HPDE6-E6E7 (cell line): ENCODE measurements at regions not wholly inside any gene's neighbourhood (a gene's known extent, or its start where the extent isn't known, plus 50 kb on each side); places are given as distances from the start of the nearest gene placed in this dataset.

Source experiments
- DNase-seq: peaks from one replicate; pipeline ENCODE4 v3.0.0; 2011; ENCODE audit warnings: missing footprints; ENCODE audit errors: extremely low spot score

- no peak for DNase-seq
These were observed 218.0 kb upstream of the CWC22 start for GRCh38 chr2:180225118-180225517.

- peak; percentile 72 for DNase-seq
These were observed 215.5 kb upstream of the CWC22 start for GRCh38 chr2:180222644-180223043.

- DNase-seq, result no peak
These were observed 212.4 kb upstream of the CWC22 start for GRCh38 chr2:180219491-180219890.

- no peak for DNase-seq
These were observed 201.7 kb upstream of the CWC22 start for GRCh38 chr2:180208841-180209240.

- DNase-seq, result no peak
These were observed 198.6 kb upstream of the CWC22 start for GRCh38 chr2:180205621-180206235.

GRCh38 chr2:180203972-180204371 is 196.9 kb upstream of the CWC22 start:
- peak; percentile 8 for DNase-seq

- no peak for DNase-seq
These were observed 195.4 kb upstream of the CWC22 start for GRCh38 chr2:180202467-180202951.

- no peak for DNase-seq
These were observed 189.4 kb upstream of the CWC22 start for GRCh38 chr2:180196419-180196977.

GRCh38 chr2:180195847-180196246 is 188.8 kb upstream of the CWC22 start:
- DNase-seq, result no peak

- no peak for DNase-seq
These were observed 184.5 kb upstream of the CWC22 start for GRCh38 chr2:180191432-180192124.

- DNase-seq, result no peak
These were observed 183.8 kb upstream of the CWC22 start for GRCh38 chr2:180190851-180191250.

GRCh38 chr2:180187611-180188010 is 180.5 kb upstream of the CWC22 start:
- DNase-seq, result no peak

- DNase-seq, result no peak
These were observed 177.4 kb upstream of the CWC22 start for GRCh38 chr2:180184506-180184905.

- no peak for DNase-seq
These were observed 173.4 kb upstream of the CWC22 start for GRCh38 chr2:180180511-180180910.

- DNase-seq, result no peak
These were observed 170.4 kb upstream of the CWC22 start for GRCh38 chr2:180177534-180177933.

GRCh38 chr2:180175736-180176135 is 168.6 kb upstream of the CWC22 start:
- DNase-seq, result no peak

GRCh38 chr2:180174580-180174979 is 167.5 kb upstream of the CWC22 start:
- no peak for DNase-seq

- no peak for DNase-seq
These were observed 162.4 kb upstream of the CWC22 start for GRCh38 chr2:180169474-180169873.

- DNase-seq, result no peak
These were observed 154.3 kb upstream of the CWC22 start for GRCh38 chr2:180161415-180161814.

GRCh38 chr2:180159921-180160320 is 152.8 kb upstream of the CWC22 start:
- DNase-seq, result no peak

GRCh38 chr2:180158961-180159360 is 151.9 kb upstream of the CWC22 start:
- DNase-seq, result no peak

- no peak for DNase-seq
These were observed 149.6 kb upstream of the CWC22 start for GRCh38 chr2:180156651-180157050.

GRCh38 chr2:180150606-180151005 is 143.5 kb upstream of the CWC22 start:
- DNase-seq, result no peak
